Stimulated activated naive CD4-positive, alpha-beta T cell treated with Interleukin-2 at 50 U/mL for 16 hours (primary cell): ENCODE measurements at regions not wholly inside any gene's neighbourhood (a gene's known extent, or its start where the extent isn't known, plus 50 kb on each side); places are given as distances from the start of the nearest gene placed in this dataset.

Experiments used
- DNase-seq: peaks from one replicate; lab custom pipeline; 2025; lab: John Stamatoyannopoulos, UW

- no peak for DNase-seq
Measured at GRCh38 chr16:5903153-5903552, 805.6 kb upstream of the EEF2KMT start.

GRCh38 chr16:5900046-5900445, 802.5 kb upstream of the EEF2KMT start:
- DNase-seq = no peak

- no peak for DNase-seq
Measured at GRCh38 chr16:5895976-5896375, 798.4 kb upstream of the EEF2KMT start.

- DNase-seq = no peak
Measured at GRCh38 chr16:5895137-5895536, 797.5 kb upstream of the EEF2KMT start.

- DNase-seq = no peak
Measured at GRCh38 chr16:5891296-5891695, 793.7 kb upstream of the EEF2KMT start.

GRCh38 chr16:5885521-5885920, 787.9 kb upstream of the EEF2KMT start:
- no peak for DNase-seq

GRCh38 chr16:5884996-5885395, 787.4 kb upstream of the EEF2KMT start:
- no peak for DNase-seq

- DNase-seq = no peak
Measured at GRCh38 chr16:5884339-5884738, 786.7 kb upstream of the EEF2KMT start.

- no peak for DNase-seq
Measured at GRCh38 chr16:5882087-5882640, 784.6 kb upstream of the EEF2KMT start.

GRCh38 chr16:5875416-5875815, 777.8 kb upstream of the EEF2KMT start:
- DNase-seq = no peak

- DNase-seq = no peak
Measured at GRCh38 chr16:5874899-5875298, 777.3 kb upstream of the EEF2KMT start.

- DNase-seq = no peak
Measured at GRCh38 chr16:5873221-5873620, 775.6 kb upstream of the EEF2KMT start.

GRCh38 chr16:5870886-5871691, 773.5 kb upstream of the EEF2KMT start:
- DNase-seq = no peak

GRCh38 chr16:5867250-5867649, 769.7 kb upstream of the EEF2KMT start:
- DNase-seq = no peak

GRCh38 chr16:5865236-5865635, 767.6 kb upstream of the EEF2KMT start:
- no peak for DNase-seq

GRCh38 chr16:5863071-5863606, 765.5 kb upstream of the EEF2KMT start:
- DNase-seq = no peak

GRCh38 chr16:5862103-5862840, 764.7 kb upstream of the EEF2KMT start:
- no peak for DNase-seq

GRCh38 chr16:5861241-5861640, 763.6 kb upstream of the EEF2KMT start:
- DNase-seq = no peak

GRCh38 chr16:5858180-5858579, 760.6 kb upstream of the EEF2KMT start:
- no peak for DNase-seq

GRCh38 chr16:5854027-5854426, 756.4 kb upstream of the EEF2KMT start:
- no peak for DNase-seq

- no peak for DNase-seq
Measured at GRCh38 chr16:5852151-5852550, 754.6 kb upstream of the EEF2KMT start.

- no peak for DNase-seq
Measured at GRCh38 chr16:5851393-5851982, 753.9 kb upstream of the EEF2KMT start.
